ENCODE measurements at regions not wholly inside any gene's neighbourhood (a gene's known extent, or its start where the extent isn't known, plus 50 kb on each side); places are given as distances from the start of the nearest gene placed in this dataset.

- Histone ChIP-seq H3K9me2 (ENCODE audit: insufficient read depth) (no peaks in the 10 kb centered on the region), H3K36me3 (ENCODE audit: control insufficient read depth in 1 of 2, insufficient read depth in 2 of 2, low read length in 2 of 2) (no peaks in the 10 kb centered on the region), H3K9ac (ENCODE audit: low read length) (no peak overlapping the region), H4K20me1 (ENCODE audit: insufficient read depth) (no peaks in the 10 kb centered on the region), H3K4me1 (ENCODE audit: control insufficient read depth in 1 of 2, insufficient read depth in 2 of 2, low read length in 2 of 2) (no peaks in the 10 kb centered on the region), H2AFZ (ENCODE audit: low read depth, low read length, poor library complexity, severe bottlenecking) (no peak overlapping the region), H3K4me2 (ENCODE audit: low read length) (no peak overlapping the region), H3K27ac (ENCODE audit: low read depth, low read length) (no peak overlapping the region), H3K9me3 (ENCODE audit: control insufficient read depth in 1 of 2, insufficient read depth in 1 of 2, low read depth in 1 of 2, low read length in 2 of 2) (no peaks in the 10 kb centered on the region), H3K27me3 (ENCODE audit: insufficient read depth, low read length) (no peaks in the 10 kb centered on the region; the same call in 1 of the 2 replicates), H3K4me3 (replicated peaks in 1 of 2; ENCODE audit: low read depth in 1 of 2, low read length in 2 of 2) (no peak overlapping the region), H3K79me2 (ENCODE audit: insufficient read depth, low read length) (no peaks in the 10 kb centered on the region)
- ChIA-PET POLR2A (no interaction called here), CTCF (no interaction called here), RAD21 (ENCODE audit: low non-redundant PET in 1 of 2, low total read pairs in 2 of 2, uncharacterized antibody in 2 of 2, unreplicated experiment in 2 of 2) (no interaction called here)
- intact Hi-C loops (cut with micrococcal nuclease), result no loop called here
- no TSS peak for BruUV-seq (replicated peaks)
- ATAC-seq (no peak), DNase-seq (ENCODE audit: low read depth, low spot score) (no peak)
- TF ChIP-seq EZH2 (IDR thresholded peaks at IDR 0.05) (no peak), FOSL1 (IDR thresholded peaks at IDR 0.05; ENCODE audit: low read depth) (no peak), REST (IDR thresholded peaks at IDR 0.05; ENCODE audit: low read depth) (no peak), ZFX (IDR thresholded peaks at IDR 0.05) (no peak), SP1 (IDR thresholded peaks at IDR 0.05; ENCODE audit: low read depth) (no peak), CBX3 (IDR thresholded peaks at IDR 0.05; ENCODE audit: low read depth) (no peak)
These were observed 208.6 kb upstream of the TMEM72 start for GRCh38 chr10:44702531-44702930.

All from HCT116 (cell line).